Mesendoderm (in vitro differentiated cells): ENCODE measurements at regions not wholly inside any gene's neighbourhood (a gene's known extent, or its start where the extent isn't known, plus 50 kb on each side); places are given as distances from the start of the nearest gene placed in this dataset.
A peak's percentile ranks its signal among the peaks of the same experiment; 100 is the strongest.

Source experiments
- DNase-seq: peaks from one replicate; pipeline ENCODE4 v3.0.0; 2013
- H2AK5ac ChIP-seq: 2 replicates; pipeline ENCODE4 v1.6.1; 2013; ENCODE audit warnings: low read length, inconsistent platforms
- H2BK120ac ChIP-seq: 2 replicates; pipeline ENCODE4 v1.6.1; 2013; ENCODE audit warnings: low read depth, mild to moderate bottlenecking, low read length, moderate library complexity, mixed read lengths
- H2BK15ac ChIP-seq: replicated peaks from 2 replicates; pipeline ENCODE4 v1.6.1; 2013; ENCODE audit warnings: low read depth, mild to moderate bottlenecking, moderate library complexity
- H2BK5ac ChIP-seq: 2 replicates; pipeline ENCODE4 v1.6.1; 2013; ENCODE audit warnings: low read length, inconsistent platforms
- H3K18ac ChIP-seq: 2 replicates; pipeline ENCODE4 v1.6.1; 2013; ENCODE audit warnings: mild to moderate bottlenecking, low read length, mixed read lengths
- H3K23ac ChIP-seq: one replicate; pipeline ENCODE4 v1.6.1; 2013; ENCODE audit warnings: low read length
- H3K27ac ChIP-seq: 2 replicates; pipeline ENCODE4 v1.5.1; 2013; ENCODE audit warnings: low read depth, mild to moderate bottlenecking, inconsistent platforms, low read length, moderate library complexity
- H3K27me3 ChIP-seq: 2 replicates; pipeline ENCODE4 v1.6.1; 2013; ENCODE audit warnings: low read length, control low read depth, mild to moderate bottlenecking, inconsistent platforms; ENCODE audit not compliant: insufficient read depth, poor library complexity
- H3K36me3 ChIP-seq: 2 replicates; pipeline ENCODE4 v1.6.1; 2013; ENCODE audit warnings: low read length, inconsistent platforms; ENCODE audit not compliant: control insufficient read depth, insufficient read depth
- H3K4ac ChIP-seq: one replicate; pipeline ENCODE4 v1.6.1; 2013; ENCODE audit warnings: low read depth, mild to moderate bottlenecking, low read length, moderate library complexity
- H3K4me1 ChIP-seq: 2 replicates; pipeline ENCODE4 v1.6.1; 2013; ENCODE audit warnings: low read depth, low read length, inconsistent platforms; ENCODE audit not compliant: control insufficient read depth
- H3K4me2 ChIP-seq: 2 replicates; pipeline ENCODE4 v1.6.1; 2013; ENCODE audit warnings: low read length
- H3K4me3 ChIP-seq: 2 replicates; pipeline ENCODE4 v1.5.1; 2013; ENCODE audit warnings: mild to moderate bottlenecking, low read length
- H3K56ac ChIP-seq: one replicate; pipeline ENCODE4 v1.6.1; 2013; ENCODE audit warnings: low read length
- H3K79me1 ChIP-seq: 2 replicates; pipeline ENCODE4 v1.6.1; 2013; ENCODE audit warnings: low read length, inconsistent platforms
- H3K79me2 ChIP-seq: 2 replicates; pipeline ENCODE4 v1.6.1; 2013; ENCODE audit warnings: mild to moderate bottlenecking, low read length; ENCODE audit not compliant: control insufficient read depth, insufficient read depth
- H3K9ac ChIP-seq: 2 replicates; pipeline ENCODE4 v1.6.1; 2013; ENCODE audit warnings: low read length, inconsistent platforms
- H4K5ac ChIP-seq: one replicate; pipeline ENCODE4 v1.6.1; 2013; ENCODE audit warnings: low read length
- H4K8ac ChIP-seq: one replicate; pipeline ENCODE4 v1.6.1; 2013; ENCODE audit warnings: low read depth, mild to moderate bottlenecking, control low read depth, low read length, moderate library complexity
- WGBS: extraction: QIAGEN DNeasy Blood & Tissue Kit; methylation state at CpG from one replicate; pipeline ENCODE4 v1.1.7; 2013; ENCODE audit warnings: low lambda C conversion rate, missing lambda C conversion rate; ENCODE audit not compliant: insufficient coverage; ENCODE audit errors: extremely low coverage; 5-methylcytosine and 5-hydroxymethylcytosine counted together

DNA sequence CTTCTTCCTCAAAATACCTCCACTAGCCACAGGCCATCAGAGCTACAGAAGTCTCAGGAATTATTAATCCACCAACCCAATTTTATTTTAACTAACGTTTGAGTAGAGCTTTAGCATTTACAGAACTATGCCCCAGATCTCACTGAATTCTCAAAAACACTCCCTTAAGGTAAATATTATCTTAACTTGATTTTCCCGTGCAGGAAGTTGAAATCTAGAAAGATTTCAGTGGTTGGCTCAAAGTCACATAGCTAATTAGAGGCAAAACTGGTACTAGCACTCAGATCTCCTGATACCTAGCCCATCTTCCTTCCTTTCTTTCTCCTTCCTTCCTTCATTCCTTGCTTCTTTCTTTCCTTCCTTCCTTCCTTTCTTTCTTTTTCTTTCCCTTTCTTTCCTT, 298.3 kb downstream of the ENC1 start:
- no peaks in the 10 kb centered on the region for H3K79me2 ChIP-seq
- no peak overlapping the region for H3K4me3 ChIP-seq
- peaks cover 4% of the 10 kb centered on the region for H3K4me1 ChIP-seq
- WGBS = no CpG with 5 or more reads among the region's 2 CpGs
- no peak overlapping the region for H3K18ac ChIP-seq
- H2BK120ac ChIP-seq = no peak overlapping the region
- H3K56ac ChIP-seq = no peak overlapping the region
- H3K23ac ChIP-seq = no peak overlapping the region
- no peak overlapping the region for H3K27ac ChIP-seq
- no peak overlapping the region for H2AK5ac ChIP-seq
- no peaks in the 10 kb centered on the region for H3K27me3 ChIP-seq
- no peak for DNase-seq
- H3K4ac ChIP-seq = no peak overlapping the region
- no peak overlapping the region for H4K8ac ChIP-seq
- no peak overlapping the region for H4K5ac ChIP-seq
- no peaks in the 10 kb centered on the region for H3K79me1 ChIP-seq
- H2BK5ac ChIP-seq = no peak overlapping the region
- H3K36me3 ChIP-seq = no peaks in the 10 kb centered on the region
- no peak overlapping the region for H3K4me2 ChIP-seq
- no peak overlapping the region for H3K9ac ChIP-seq
- H2BK15ac ChIP-seq = no peak overlapping the region

DNA sequence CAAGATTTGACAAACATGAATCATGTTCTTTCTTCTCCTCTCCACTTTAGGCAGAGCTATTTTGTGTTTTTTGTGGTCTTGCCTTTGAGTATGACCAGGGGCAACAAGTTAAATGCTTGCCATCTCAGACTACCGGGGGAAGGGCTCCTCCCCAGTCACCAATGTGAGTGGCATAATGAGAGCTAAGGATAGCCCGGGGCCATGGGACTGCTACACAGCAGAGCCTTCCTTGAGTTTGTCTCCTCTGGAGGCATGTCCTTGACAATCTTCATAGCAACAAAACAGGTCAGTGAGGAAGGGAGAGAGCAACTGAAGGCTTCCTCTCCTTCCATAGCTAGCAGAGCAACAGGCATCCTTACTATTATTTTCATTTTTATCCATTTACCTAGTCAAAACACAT, 299.3 kb downstream of the ENC1 start:
- no CpG with 5 or more reads among the region's 2 CpGs for WGBS
- Histone ChIP-seq H3K27me3 (no peaks in the 10 kb centered on the region), H3K4ac (no peak overlapping the region), H3K56ac (no peak overlapping the region), H3K27ac (no peak overlapping the region), H3K23ac (no peak overlapping the region), H3K4me2 (no peak overlapping the region), H2BK5ac (no peak overlapping the region), H3K36me3 (no peaks in the 10 kb centered on the region), H3K79me1 (no peaks in the 10 kb centered on the region), H4K5ac (no peak overlapping the region), H3K4me1 (peaks cover 4% of the 10 kb centered on the region), H3K18ac (no peak overlapping the region), H2BK15ac (no peak overlapping the region), H3K79me2 (no peaks in the 10 kb centered on the region), H3K4me3 (no peak overlapping the region), H2AK5ac (no peak overlapping the region), H4K8ac (no peak overlapping the region), H2BK120ac (no peak overlapping the region), H3K9ac (no peak overlapping the region)
- DNase-seq = peak; percentile 60

DNA sequence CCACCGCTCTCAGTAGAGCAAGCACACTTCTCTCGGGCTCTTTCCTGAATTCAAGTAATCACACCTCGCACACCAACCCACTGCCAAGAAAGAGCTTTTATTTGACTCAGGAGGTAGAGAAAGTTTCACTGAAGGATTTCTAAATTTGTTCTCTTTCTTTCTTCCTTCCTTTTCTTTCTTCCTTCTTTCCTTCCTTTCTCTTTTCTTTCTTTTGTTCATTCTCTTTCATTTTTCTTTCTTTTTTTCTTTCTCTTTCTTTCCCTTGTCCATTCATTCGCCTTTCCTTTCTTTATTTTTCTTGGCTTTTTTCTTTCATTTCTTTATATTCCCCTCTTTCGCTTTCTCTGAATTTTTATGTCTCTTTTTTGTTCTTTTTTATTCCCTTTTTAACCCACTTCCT, 300.1 kb downstream of the ENC1 start:
- Histone ChIP-seq H3K79me2 (no peaks in the 10 kb centered on the region), H3K4me2 (no peak overlapping the region), H3K18ac (no peak overlapping the region), H2BK5ac (no peak overlapping the region), H4K8ac (no peak overlapping the region), H3K23ac (no peak overlapping the region), H3K4me3 (no peak overlapping the region), H4K5ac (no peak overlapping the region), H3K4ac (no peak overlapping the region), H3K79me1 (no peaks in the 10 kb centered on the region), H3K4me1 (peaks cover 4% of the 10 kb centered on the region), H3K56ac (no peak overlapping the region), H3K36me3 (no peaks in the 10 kb centered on the region), H3K27ac (no peak overlapping the region), H3K27me3 (no peaks in the 10 kb centered on the region), H2BK15ac (no peak overlapping the region), H2AK5ac (no peak overlapping the region), H2BK120ac (no peak overlapping the region), H3K9ac (no peak overlapping the region)
- whole genome bisulfite sequencing = 100% methylated on average over 2 of the region's 5 CpGs
- DNase-seq = no peak

DNA sequence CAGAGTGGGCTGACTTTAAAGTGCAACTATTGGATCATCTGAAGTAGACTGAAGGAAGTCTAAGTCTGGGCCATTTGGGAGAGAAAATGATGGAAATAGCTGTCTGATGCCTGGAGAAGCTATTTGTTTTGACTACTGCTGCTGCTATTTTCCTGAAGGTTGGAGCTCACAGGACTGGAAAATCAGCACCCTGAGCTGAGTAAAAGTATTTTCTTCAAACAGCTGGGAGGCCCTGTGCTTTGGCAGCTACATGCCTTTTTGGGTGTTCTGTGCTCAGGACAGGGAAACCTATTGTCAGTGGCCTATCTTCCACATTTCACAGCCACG, 302.6 kb downstream of the ENC1 start:
- no peak overlapping the region for H2BK120ac ChIP-seq
- no peak overlapping the region for H4K8ac ChIP-seq
- H3K4ac ChIP-seq = peak overlapping the region; percentile 46
- no peak overlapping the region for H2BK5ac ChIP-seq
- no peak overlapping the region for H3K56ac ChIP-seq
- H3K18ac ChIP-seq = no peak overlapping the region
- H3K4me3 ChIP-seq = no peak overlapping the region
- H3K27me3 ChIP-seq = no peaks in the 10 kb centered on the region
- no CpG with 5 or more reads among the region's 1 CpG for WGBS
- H3K27ac ChIP-seq = no peak overlapping the region
- no peaks in the 10 kb centered on the region for H3K79me1 ChIP-seq
- no peak overlapping the region for H3K23ac ChIP-seq
- H3K9ac ChIP-seq = no peak overlapping the region
- H3K79me2 ChIP-seq = no peaks in the 10 kb centered on the region
- peaks cover 9% of the 10 kb centered on the region for H3K4me1 ChIP-seq
- no peak overlapping the region for H2BK15ac ChIP-seq
- H4K5ac ChIP-seq = no peak overlapping the region
- no peak overlapping the region for H3K4me2 ChIP-seq
- no peaks in the 10 kb centered on the region for H3K36me3 ChIP-seq
- DNase-seq = no peak
- H2AK5ac ChIP-seq = no peak overlapping the region

DNA sequence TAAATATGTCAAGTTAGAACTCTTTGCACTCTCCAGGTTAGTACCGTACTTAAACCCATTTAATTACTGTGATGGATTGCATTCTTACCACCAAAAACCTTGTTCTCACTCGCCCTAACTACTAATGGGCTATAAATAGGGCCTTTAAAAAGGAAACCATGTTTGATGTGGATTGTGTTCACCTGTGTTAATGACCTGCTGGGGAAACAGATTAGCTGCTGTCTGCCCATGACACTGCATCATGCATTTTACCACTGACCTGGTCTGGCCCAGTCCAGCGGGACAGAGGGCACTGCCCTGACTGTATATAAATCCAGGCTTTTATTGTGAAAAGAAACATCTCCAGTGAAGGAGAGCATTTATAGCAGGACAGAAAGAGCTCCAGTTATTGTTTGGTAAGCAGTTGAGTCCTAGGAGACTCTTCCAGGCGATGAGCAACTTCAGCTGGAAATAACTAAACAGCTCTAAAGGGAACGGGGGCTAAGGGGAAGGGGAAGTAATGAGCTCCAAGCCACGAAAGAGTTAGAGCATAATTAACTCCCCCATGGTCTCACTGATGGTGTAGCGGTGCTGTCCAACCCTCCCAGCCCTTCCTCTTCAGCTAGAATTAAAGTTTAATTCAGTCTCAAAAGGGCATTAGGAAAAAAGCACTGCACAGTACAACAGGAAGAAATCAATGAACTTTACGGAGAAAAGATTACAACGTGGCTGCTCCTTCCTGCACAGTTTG, 303.1 kb downstream of the ENC1 start:
- no peak overlapping the region for H3K27ac ChIP-seq

DNA sequence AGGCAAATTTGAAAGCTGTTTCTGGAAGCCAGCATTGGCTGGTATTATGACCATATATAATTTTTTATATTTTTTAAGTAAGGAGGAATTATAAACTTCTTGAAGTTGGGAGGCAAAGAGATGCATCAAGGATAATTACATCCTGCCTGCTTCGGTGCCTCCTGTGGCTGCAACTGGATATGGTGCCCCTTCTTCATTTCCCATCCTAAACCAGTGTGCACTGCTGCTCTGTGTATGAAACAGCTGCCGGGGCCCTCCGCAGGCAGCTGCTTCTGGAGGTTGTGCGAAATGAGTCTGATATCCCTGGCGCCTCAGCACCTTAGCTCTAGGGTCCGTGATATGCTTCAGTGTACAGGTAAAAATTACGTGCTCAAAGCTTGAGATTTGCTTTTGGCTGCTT, 304.2 kb downstream of the ENC1 start:
- WGBS = no CpG with 5 or more reads among the region's 7 CpGs
- Histone ChIP-seq H3K4ac (no peak overlapping the region), H3K79me1 (no peaks in the 10 kb centered on the region), H3K23ac (no peak overlapping the region), H2BK5ac (no peak overlapping the region), H2BK15ac (no peak overlapping the region), H4K8ac (no peak overlapping the region), H3K18ac (no peak overlapping the region), H4K5ac (no peak overlapping the region), H3K4me1 (peaks cover 9% of the 10 kb centered on the region), H3K4me3 (no peak overlapping the region), H3K36me3 (no peaks in the 10 kb centered on the region), H3K27me3 (no peaks in the 10 kb centered on the region), H3K79me2 (no peaks in the 10 kb centered on the region), H2AK5ac (no peak overlapping the region), H3K56ac (no peak overlapping the region), H3K27ac (no peak overlapping the region), H3K9ac (no peak overlapping the region), H3K4me2 (no peak overlapping the region), H2BK120ac (no peak overlapping the region)
- no peak for DNase-seq

More for the DNA sequence above, 303.1 kb downstream of the ENC1 start:
- H3K79me1 ChIP-seq = no peaks in the 10 kb centered on the region
- H2BK5ac ChIP-seq = no peak overlapping the region
- peak overlapping the region; percentile 46 for H3K4ac ChIP-seq
- H3K79me2 ChIP-seq = no peaks in the 10 kb centered on the region
- DNase-seq = peak; percentile 50
- H3K4me2 ChIP-seq = no peak overlapping the region
- no peaks in the 10 kb centered on the region for H3K36me3 ChIP-seq
- H3K4me1 ChIP-seq = peaks cover 9% of the 10 kb centered on the region
- H3K27me3 ChIP-seq = no peaks in the 10 kb centered on the region
- no peak overlapping the region for H3K56ac ChIP-seq
- H2BK15ac ChIP-seq = no peak overlapping the region
- no peak overlapping the region for H2AK5ac ChIP-seq
- no peak overlapping the region for H3K4me3 ChIP-seq
- H3K9ac ChIP-seq = no peak overlapping the region
- H2BK120ac ChIP-seq = no peak overlapping the region
- H4K5ac ChIP-seq = no peak overlapping the region
- H3K23ac ChIP-seq = no peak overlapping the region
- no CpG with 5 or more reads among the region's 9 CpGs for WGBS
- H4K8ac ChIP-seq = no peak overlapping the region
- no peak overlapping the region for H3K18ac ChIP-seq
